ENCODE measurements at regions not wholly inside any gene's neighbourhood (a gene's known extent, or its start where the extent isn't known, plus 50 kb on each side); places are given as distances from the start of the nearest gene placed in this dataset.

- DNase-seq: no peak
- POLR2A ChIA-PET: no interaction called here
Measured at GRCh38 chr9:88808019-88808656, 183.1 kb upstream of the S1PR3 start.

DNA sequence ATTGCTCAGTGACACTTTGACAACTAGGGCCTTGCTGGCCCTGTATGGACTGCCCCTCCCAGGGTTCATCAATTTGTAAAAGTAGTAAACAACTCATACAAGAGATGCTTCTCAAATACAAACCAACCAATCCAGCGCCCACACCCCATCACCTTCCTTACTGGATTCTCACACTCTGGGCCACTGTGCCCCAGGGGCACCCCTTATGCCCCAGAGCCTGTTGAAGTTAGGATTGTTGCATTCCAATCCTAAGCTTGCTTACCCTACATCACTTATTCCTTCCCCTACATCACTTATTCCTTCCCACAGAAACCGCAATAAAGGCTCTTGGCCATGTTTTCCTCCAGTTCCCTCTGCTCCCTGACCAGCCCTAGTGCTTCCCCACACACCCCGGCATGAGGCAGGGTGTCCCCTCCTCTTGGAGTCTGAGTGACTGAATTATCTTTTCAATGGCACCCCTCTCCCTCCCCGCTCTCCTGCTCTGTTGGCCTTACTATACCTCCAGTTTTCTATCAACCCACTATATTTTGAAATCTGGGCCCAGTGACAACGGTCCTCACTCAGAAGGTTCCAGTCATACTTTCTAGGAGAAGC, 182.4 kb upstream of the S1PR3 start:
- H3K27me3 ChIP-seq (replicated peaks in 2 of 5; ENCODE audit: control insufficient read depth in 4 of 5, insufficient read depth in 5 of 5, low read length in 4 of 5): peaks cover 0 to 80% (median 16%) of the 10 kb centered on the region in 5 experiments
- H3K9me3 ChIP-seq (ENCODE audit: control extremely low read depth in 1 of 5, control insufficient read depth in 4 of 5, insufficient read depth in 2 of 5, low read depth in 1 of 5, low read length in 4 of 5): peaks cover 0 to 4% (median 0%) of the 10 kb centered on the region in 5 experiments
- no peak for DNase-seq
- H3K36me3 ChIP-seq (ENCODE audit: control insufficient read depth in 4 of 4, insufficient read depth in 4 of 4, low read length in 3 of 4): no peaks in the 10 kb centered on the region
- POLR2A ChIA-PET: no interaction called here
- 68% methylated on average over 4 of the region's 5 CpGs for WGBS (ENCODE audit: insufficient coverage)
- H3K4me1 ChIP-seq (ENCODE audit: control extremely low read depth in 1 of 4, control insufficient read depth in 4 of 4, insufficient read depth in 4 of 4, low read length in 3 of 4): no peaks in the 10 kb centered on the region
- no peak overlapping the region for H3K27ac ChIP-seq (ENCODE audit: insufficient read depth in 1 of 2, low read depth in 1 of 2, low read length in 2 of 2, poor library complexity in 1 of 2, severe bottlenecking in 2 of 2)
- no peak overlapping the region for H3K4me3 ChIP-seq (ENCODE audit: control insufficient read depth in 1 of 7, extremely low read depth in 1 of 7, insufficient read depth in 4 of 7, low read depth in 2 of 7, low read length in 6 of 7)
- CTCF ChIA-PET: no interaction called here

More at GRCh38 chr9:88808019-88808656, 183.1 kb upstream of the S1PR3 start:
- Histone ChIP-seq H3K4me1 (ENCODE audit: control extremely low read depth in 1 of 4, control insufficient read depth in 4 of 4, insufficient read depth in 4 of 4, low read length in 3 of 4) (no peaks in the 10 kb centered on the region), H3K4me3 (ENCODE audit: control insufficient read depth in 1 of 7, extremely low read depth in 1 of 7, insufficient read depth in 4 of 7, low read depth in 2 of 7, low read length in 6 of 7) (no peak overlapping the region), H3K36me3 (ENCODE audit: control insufficient read depth in 4 of 4, insufficient read depth in 4 of 4, low read length in 3 of 4) (no peaks in the 10 kb centered on the region), H3K27ac (ENCODE audit: insufficient read depth in 1 of 2, low read depth in 1 of 2, low read length in 2 of 2, poor library complexity in 1 of 2, severe bottlenecking in 2 of 2) (no peak overlapping the region), H3K9me3 (ENCODE audit: control extremely low read depth in 1 of 5, control insufficient read depth in 4 of 5, insufficient read depth in 2 of 5, low read depth in 1 of 5, low read length in 4 of 5) (peaks cover 0 to 4% (median 0%) of the 10 kb centered on the region in 5 experiments), H3K27me3 (replicated peaks in 2 of 5; ENCODE audit: control insufficient read depth in 4 of 5, insufficient read depth in 5 of 5, low read length in 4 of 5) (peaks cover 2 to 77% (median 14%) of the 10 kb centered on the region in 5 experiments)
- WGBS (ENCODE audit: insufficient coverage): 94% methylated on average over 4 of the region's 4 CpGs
- CTCF ChIA-PET: no interaction called here

GRCh38 chr9:88809355-88810161, 181.7 kb upstream of the S1PR3 start:
- Histone ChIP-seq H3K4me3 (ENCODE audit: control insufficient read depth in 1 of 7, extremely low read depth in 1 of 7, insufficient read depth in 4 of 7, low read depth in 2 of 7, low read length in 6 of 7) (no peak overlapping the region), H3K36me3 (ENCODE audit: control insufficient read depth in 4 of 4, insufficient read depth in 4 of 4, low read length in 3 of 4) (no peaks in the 10 kb centered on the region), H3K27me3 (replicated peaks in 2 of 5; ENCODE audit: control insufficient read depth in 4 of 5, insufficient read depth in 5 of 5, low read length in 4 of 5) (peaks cover 0 to 82% (median 16%) of the 10 kb centered on the region in 5 experiments), H3K9me3 (ENCODE audit: control extremely low read depth in 1 of 5, control insufficient read depth in 4 of 5, insufficient read depth in 2 of 5, low read depth in 1 of 5, low read length in 4 of 5) (peaks cover 0 to 4% (median 0%) of the 10 kb centered on the region in 5 experiments), H3K4me1 (ENCODE audit: control extremely low read depth in 1 of 4, control insufficient read depth in 4 of 4, insufficient read depth in 4 of 4, low read length in 3 of 4) (no peaks in the 10 kb centered on the region), H3K27ac (ENCODE audit: insufficient read depth in 1 of 2, low read depth in 1 of 2, low read length in 2 of 2, poor library complexity in 1 of 2, severe bottlenecking in 2 of 2) (no peak overlapping the region)
- POLR2A ChIA-PET: no interaction called here
- CTCF ChIA-PET: no interaction called here
- DNase-seq: no peak
- 57% methylated on average over 6 of the region's 9 CpGs for WGBS (ENCODE audit: insufficient coverage)

DNA sequence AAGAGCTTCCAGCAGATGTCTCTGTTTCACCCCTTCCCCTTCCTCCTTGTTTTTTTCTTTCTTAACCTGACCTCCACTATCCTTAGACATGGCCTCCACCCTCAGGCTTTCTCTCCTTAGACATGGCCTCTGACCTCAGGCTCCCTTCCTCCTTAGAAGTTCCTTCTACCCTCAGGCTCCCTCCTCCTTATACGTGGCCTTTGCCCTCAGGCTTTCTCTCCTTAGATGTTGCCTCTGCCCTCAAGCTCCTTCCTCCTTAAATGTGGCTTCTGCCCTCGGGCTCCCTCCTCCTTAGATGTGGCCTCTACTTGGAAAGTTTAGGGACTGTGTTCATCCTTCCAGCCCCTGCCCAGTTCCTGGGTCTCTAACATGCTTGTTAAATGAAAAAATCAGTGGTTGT, 180.4 kb upstream of the S1PR3 start:
- no peak for DNase-seq
- Histone ChIP-seq H3K4me3 (ENCODE audit: control insufficient read depth in 1 of 7, extremely low read depth in 1 of 7, insufficient read depth in 4 of 7, low read depth in 2 of 7, low read length in 6 of 7) (no peak overlapping the region), H3K27ac (ENCODE audit: insufficient read depth in 1 of 2, low read depth in 1 of 2, low read length in 2 of 2, poor library complexity in 1 of 2, severe bottlenecking in 2 of 2) (no peak overlapping the region), H3K36me3 (ENCODE audit: control insufficient read depth in 4 of 4, insufficient read depth in 4 of 4, low read length in 3 of 4) (no peaks in the 10 kb centered on the region), H3K4me1 (ENCODE audit: control extremely low read depth in 1 of 4, control insufficient read depth in 4 of 4, insufficient read depth in 4 of 4, low read length in 3 of 4) (no peaks in the 10 kb centered on the region), H3K27me3 (replicated peaks in 2 of 5; ENCODE audit: control insufficient read depth in 4 of 5, insufficient read depth in 5 of 5, low read length in 4 of 5) (peaks cover 0 to 91% (median 27%) of the 10 kb centered on the region in 5 experiments), H3K9me3 (ENCODE audit: control extremely low read depth in 1 of 5, control insufficient read depth in 4 of 5, insufficient read depth in 2 of 5, low read depth in 1 of 5, low read length in 4 of 5) (peaks cover 0 to 4% (median 0%) of the 10 kb centered on the region in 5 experiments)
- ChIA-PET CTCF (no interaction called here), POLR2A (no interaction called here)
- WGBS (ENCODE audit: insufficient coverage): no CpG with 5 or more reads among the region's 2 CpGs

GRCh38 chr9:88811511-88811910, 179.8 kb upstream of the S1PR3 start:
- H3K4me3 ChIP-seq (ENCODE audit: control insufficient read depth in 1 of 7, extremely low read depth in 1 of 7, insufficient read depth in 4 of 7, low read depth in 2 of 7, low read length in 6 of 7): no peak overlapping the region
- 96% methylated on average over 4 of the region's 7 CpGs for WGBS (ENCODE audit: insufficient coverage)
- H3K27me3 ChIP-seq (replicated peaks in 2 of 5; ENCODE audit: control insufficient read depth in 4 of 5, insufficient read depth in 5 of 5, low read length in 4 of 5): peaks cover 0 to 93% (median 32%) of the 10 kb centered on the region in 5 experiments
- no peaks in the 10 kb centered on the region for H3K36me3 ChIP-seq (ENCODE audit: control insufficient read depth in 4 of 4, insufficient read depth in 4 of 4, low read length in 3 of 4)
- no peaks in the 10 kb centered on the region for H3K4me1 ChIP-seq (ENCODE audit: control extremely low read depth in 1 of 4, control insufficient read depth in 4 of 4, insufficient read depth in 4 of 4, low read length in 3 of 4)
- CTCF ChIA-PET: no interaction called here
- POLR2A ChIA-PET: no interaction called here
- DNase-seq: no peak
- peaks cover 0 to 4% (median 0%) of the 10 kb centered on the region in 5 experiments for H3K9me3 ChIP-seq (ENCODE audit: control extremely low read depth in 1 of 5, control insufficient read depth in 4 of 5, insufficient read depth in 2 of 5, low read depth in 1 of 5, low read length in 4 of 5)
- H3K27ac ChIP-seq (ENCODE audit: insufficient read depth in 1 of 2, low read depth in 1 of 2, low read length in 2 of 2, poor library complexity in 1 of 2, severe bottlenecking in 2 of 2): no peak overlapping the region

- no peak overlapping the region for H3K27ac ChIP-seq (ENCODE audit: insufficient read depth in 1 of 2, low read depth in 1 of 2, low read length in 2 of 2, poor library complexity in 1 of 2, severe bottlenecking in 2 of 2)
- H3K36me3 ChIP-seq (ENCODE audit: control insufficient read depth in 4 of 4, insufficient read depth in 4 of 4, low read length in 3 of 4): no peaks in the 10 kb centered on the region
- 87% methylated on average over 10 of the region's 10 CpGs for WGBS (ENCODE audit: insufficient coverage)
- no peaks in the 10 kb centered on the region for H3K4me1 ChIP-seq (ENCODE audit: control extremely low read depth in 1 of 4, control insufficient read depth in 4 of 4, insufficient read depth in 4 of 4, low read length in 3 of 4)
- H3K27me3 ChIP-seq (replicated peaks in 2 of 5; ENCODE audit: control insufficient read depth in 4 of 5, insufficient read depth in 5 of 5, low read length in 4 of 5): peaks cover 0 to 93% (median 32%) of the 10 kb centered on the region in 5 experiments
- POLR2A ChIA-PET: no interaction called here
- CTCF ChIA-PET: no interaction called here
- peaks cover 0 to 2% (median 0%) of the 10 kb centered on the region in 5 experiments for H3K9me3 ChIP-seq (ENCODE audit: control extremely low read depth in 1 of 5, control insufficient read depth in 4 of 5, insufficient read depth in 2 of 5, low read depth in 1 of 5, low read length in 4 of 5)
- H3K4me3 ChIP-seq (ENCODE audit: control insufficient read depth in 1 of 7, extremely low read depth in 1 of 7, insufficient read depth in 4 of 7, low read depth in 2 of 7, low read length in 6 of 7): no peak overlapping the region
- no peak for DNase-seq
Measured at GRCh38 chr9:88812938-88813637, 178.2 kb upstream of the S1PR3 start.
